ENCODE measurements at regions not wholly inside any gene's neighbourhood (a gene's known extent, or its start where the extent isn't known, plus 50 kb on each side); places are given as distances from the start of the nearest gene placed in this dataset.

- peaks cover 19% of the 10 kb centered on the region for H3K9me3 Mint-ChIP-seq (ENCODE audit: unreplicated experiment)
- no peak overlapping the region for H3K4me3 Mint-ChIP-seq (ENCODE audit: unreplicated experiment)
- no TSS peak for BruUV-seq (replicated peaks)
- no peak for TF ChIP-seq CTCF (IDR thresholded peaks at IDR 0.05; ENCODE audit: insufficient read depth in 1 of 2, low read depth in 1 of 2, low read length in 1 of 2, severe bottlenecking in 1 of 2, unreplicated experiment in 1 of 2)
- intact Hi-C loops (cut with micrococcal nuclease; ENCODE audit: unreplicated experiment), result no loop called here
- H3K27ac Mint-ChIP-seq (ENCODE audit: unreplicated experiment), result no peak overlapping the region
- no peaks in the 10 kb centered on the region for H3K4me1 ChIP-seq
- ChIA-PET POLR2A (no interaction called here), CTCF (interaction anchor here (0.9 kb wide), 1 partner anchor 17 kb away, joined by 4 read pairs; no protein-coding TSS in a partner anchor)
- H3K36me3 ChIP-seq (ENCODE audit: control insufficient read depth, insufficient read depth, low read length), result no peaks in the 10 kb centered on the region
- no peaks in the 10 kb centered on the region for H3K27me3 Mint-ChIP-seq (ENCODE audit: insufficient read depth, unreplicated experiment)
- H3K4me1 Mint-ChIP-seq (ENCODE audit: low read depth, unreplicated experiment), result no peaks in the 10 kb centered on the region
- DNase-seq, result no peak
- H3K4me3 ChIP-seq (ENCODE audit: low read depth, low read length), result no peak overlapping the region
- 0 out of 2 replicates have a peak, but pooled peaks cover 4% of the 10 kb centered on the region for H3K9me3 ChIP-seq
- no peaks in the 10 kb centered on the region for H3K36me3 Mint-ChIP-seq (ENCODE audit: insufficient read depth, unreplicated experiment)
- no peaks in the 10 kb centered on the region for H3K27me3 ChIP-seq (replicated peaks; ENCODE audit: control insufficient read depth, insufficient read depth, low read length)
Measured at GRCh38 chr3:152556731-152557254, 278.1 kb upstream of the P2RY1 start.

DNA sequence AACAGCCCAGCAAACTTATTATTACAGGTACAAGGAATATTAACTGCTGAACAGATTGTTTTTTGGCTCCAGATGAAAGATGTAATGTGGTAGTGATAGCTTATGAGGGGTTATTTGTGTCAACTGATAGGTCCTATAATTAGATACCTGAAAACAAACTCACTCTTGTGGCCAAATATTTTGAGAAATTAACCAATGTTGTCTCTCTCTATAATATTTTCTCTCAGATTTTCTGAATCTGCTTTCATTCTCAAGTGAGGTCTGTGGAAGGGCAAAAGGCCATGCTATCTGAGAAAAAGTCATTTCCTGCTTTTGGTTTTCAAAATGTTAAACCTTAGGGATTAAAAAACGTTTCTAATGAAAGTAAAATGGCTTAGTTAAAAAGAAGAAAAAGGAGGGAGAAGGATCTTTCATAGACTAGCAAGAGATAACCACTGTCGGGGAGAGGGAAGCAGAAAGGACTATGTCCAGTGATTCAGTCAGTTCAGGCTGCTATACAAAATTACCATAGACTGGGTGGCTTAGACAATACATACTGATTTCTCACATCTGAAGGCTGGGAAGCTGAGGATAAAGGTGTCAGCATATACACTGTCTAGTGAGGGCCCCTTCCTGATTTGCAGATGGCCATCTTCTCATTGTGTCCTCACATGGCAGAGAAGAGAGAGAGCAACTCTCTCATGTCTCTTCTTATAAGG, 277.5 kb upstream of the P2RY1 start:
- no peaks in the 10 kb centered on the region for H3K4me1 Mint-ChIP-seq (ENCODE audit: low read depth, unreplicated experiment)
- no peak for TF ChIP-seq CTCF (IDR thresholded peaks at IDR 0.05; ENCODE audit: insufficient read depth in 1 of 2, low read depth in 1 of 2, low read length in 1 of 2, severe bottlenecking in 1 of 2, unreplicated experiment in 1 of 2)
- no peaks in the 10 kb centered on the region for H3K27me3 Mint-ChIP-seq (ENCODE audit: insufficient read depth, unreplicated experiment)
- Histone ChIP-seq H3K4me3 (ENCODE audit: low read depth, low read length) (no peak overlapping the region), H3K36me3 (ENCODE audit: control insufficient read depth, insufficient read depth, low read length) (no peaks in the 10 kb centered on the region), H3K27me3 (replicated peaks; ENCODE audit: control insufficient read depth, insufficient read depth, low read length) (no peaks in the 10 kb centered on the region), H3K9me3 (0 out of 2 replicates have a peak, but pooled peaks cover 4% of the 10 kb centered on the region), H3K4me1 (no peaks in the 10 kb centered on the region)
- intact Hi-C loops (cut with micrococcal nuclease; ENCODE audit: unreplicated experiment), result no loop called here
- no peaks in the 10 kb centered on the region for H3K36me3 Mint-ChIP-seq (ENCODE audit: insufficient read depth, unreplicated experiment)
- POLR2A ChIA-PET, result no interaction called here
- DNase-seq, result no peak
- peaks cover 19% of the 10 kb centered on the region for H3K9me3 Mint-ChIP-seq (ENCODE audit: unreplicated experiment)
- no peak overlapping the region for H3K27ac Mint-ChIP-seq (ENCODE audit: unreplicated experiment)
- no peak overlapping the region for H3K4me3 Mint-ChIP-seq (ENCODE audit: unreplicated experiment)
- BruUV-seq (replicated peaks), result no TSS peak
- CTCF ChIA-PET, result no interaction called here

DNA sequence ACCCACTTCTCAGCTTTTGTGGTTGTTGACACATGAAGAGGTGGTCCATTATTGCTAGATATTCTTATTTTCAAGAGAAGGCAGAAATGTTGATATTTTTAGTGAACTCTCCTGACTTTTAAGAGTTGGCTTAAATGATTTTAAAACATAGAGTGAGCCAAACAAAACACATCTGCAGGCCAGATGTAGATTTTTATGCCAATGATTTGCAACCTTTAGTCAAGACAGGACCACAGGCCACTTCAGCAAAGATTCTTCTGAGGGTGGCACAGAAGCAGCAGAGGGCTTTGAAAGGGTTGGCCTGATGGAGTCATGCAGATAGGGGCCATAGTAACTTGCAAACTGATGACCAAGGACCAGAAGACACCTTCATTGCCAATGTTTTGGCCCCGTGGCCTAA, 276.5 kb upstream of the P2RY1 start:
- H3K27me3 Mint-ChIP-seq (ENCODE audit: insufficient read depth, unreplicated experiment), result no peaks in the 10 kb centered on the region
- CTCF ChIA-PET, result no interaction called here
- Histone ChIP-seq H3K9me3 (0 out of 2 replicates have a peak, but pooled peaks cover 4% of the 10 kb centered on the region), H3K27me3 (replicated peaks; ENCODE audit: control insufficient read depth, insufficient read depth, low read length) (no peaks in the 10 kb centered on the region), H3K4me1 (no peaks in the 10 kb centered on the region), H3K4me3 (ENCODE audit: low read depth, low read length) (no peak overlapping the region), H3K36me3 (ENCODE audit: control insufficient read depth, insufficient read depth, low read length) (no peaks in the 10 kb centered on the region)
- intact Hi-C loops (cut with micrococcal nuclease; ENCODE audit: unreplicated experiment), result no loop called here
- no peak overlapping the region for H3K4me3 Mint-ChIP-seq (ENCODE audit: unreplicated experiment)
- DNase-seq, result no peak
- H3K4me1 Mint-ChIP-seq (ENCODE audit: low read depth, unreplicated experiment), result no peaks in the 10 kb centered on the region
- no peak overlapping the region for H3K27ac Mint-ChIP-seq (ENCODE audit: unreplicated experiment)
- peaks cover 19% of the 10 kb centered on the region for H3K9me3 Mint-ChIP-seq (ENCODE audit: unreplicated experiment)
- no peaks in the 10 kb centered on the region for H3K36me3 Mint-ChIP-seq (ENCODE audit: insufficient read depth, unreplicated experiment)
- BruUV-seq (replicated peaks), result no TSS peak
- POLR2A ChIA-PET, result no interaction called here
- TF ChIP-seq CTCF (IDR thresholded peaks at IDR 0.05; ENCODE audit: insufficient read depth in 1 of 2, low read depth in 1 of 2, low read length in 1 of 2, severe bottlenecking in 1 of 2, unreplicated experiment in 1 of 2), result no peak

Data from Caco-2 (cell line).